ENCODE measurements at regions not wholly inside any gene's neighbourhood (a gene's known extent, or its start where the extent isn't known, plus 50 kb on each side); places are given as distances from the start of the nearest gene placed in this dataset.

- TF ChIP-seq CEBPB (IDR thresholded peaks at IDR 0.05) (no peak), MAX (IDR thresholded peaks at IDR 0.05) (no peak), RAD21 (IDR thresholded peaks at IDR 0.05; ENCODE audit: low read depth) (no peak), CREB1 (IDR thresholded peaks at IDR 0.05; ENCODE audit: low read depth) (no peak), USF1 (IDR thresholded peaks at IDR 0.05) (no peak), FOXM1 (IDR thresholded peaks at IDR 0.05; ENCODE audit: borderline replicate concordance, low read depth) (no peak), EGR1 (IDR thresholded peaks at IDR 0.05) (no peak)
Observed at GRCh38 chr4:17020901-17021300, 122.5 kb upstream of the LDB2 start.

- TF ChIP-seq CREB1 (IDR thresholded peaks at IDR 0.05; ENCODE audit: low read depth) = no peak
Observed at GRCh38 chr4:17020451-17020850, 122.0 kb upstream of the LDB2 start.

- TF ChIP-seq ZBTB7A (IDR thresholded peaks at IDR 0.05; ENCODE audit: low read depth) (no peak), TAF1 (IDR thresholded peaks at IDR 0.05; ENCODE audit: low read depth) (no peak), REST (IDR thresholded peaks at IDR 0.05; ENCODE audit: low read depth) (no peak), FOXM1 (IDR thresholded peaks at IDR 0.05; ENCODE audit: borderline replicate concordance, low read depth) (no peak), TCF12 (IDR thresholded peaks at IDR 0.05; ENCODE audit: low read depth) (no peak), TEAD4 (IDR thresholded peaks at IDR 0.05) (no peak), MAX (IDR thresholded peaks at IDR 0.05) (no peak), USF1 (IDR thresholded peaks at IDR 0.05) (no peak), CREB1 (IDR thresholded peaks at IDR 0.05; ENCODE audit: low read depth) (no peak), NFIC (IDR thresholded peaks at IDR 0.05) (no peak), YY1 (IDR thresholded peaks at IDR 0.05; ENCODE audit: low read depth) (no peak), CEBPB (IDR thresholded peaks at IDR 0.05) (no peak), EGR1 (IDR thresholded peaks at IDR 0.05) (no peak), RAD21 (IDR thresholded peaks at IDR 0.05; ENCODE audit: low read depth) (no peak), EP300 (IDR thresholded peaks at IDR 0.05; ENCODE audit: borderline replicate concordance) (no peak)
Observed at GRCh38 chr4:17018013-17018412, 119.6 kb upstream of the LDB2 start.

GRCh38 chr4:17013382-17014006 is 115.0 kb upstream of the LDB2 start:
- no peak for TF ChIP-seq ZBTB7A (IDR thresholded peaks at IDR 0.05; ENCODE audit: low read depth)
- no peak for TF ChIP-seq TCF12 (IDR thresholded peaks at IDR 0.05; ENCODE audit: low read depth)
- TF ChIP-seq RAD21 (IDR thresholded peaks at IDR 0.05; ENCODE audit: low read depth) = no peak
- no peak for TF ChIP-seq USF1 (IDR thresholded peaks at IDR 0.05)
- TF ChIP-seq EGR1 (IDR thresholded peaks at IDR 0.05) = no peak
- TF ChIP-seq REST (IDR thresholded peaks at IDR 0.05; ENCODE audit: low read depth) = no peak
- TF ChIP-seq MAX (IDR thresholded peaks at IDR 0.05) = no peak
- TF ChIP-seq TEAD4 (IDR thresholded peaks at IDR 0.05) = no peak
- TF ChIP-seq CEBPB (IDR thresholded peaks at IDR 0.05) = no peak

GRCh38 chr4:17012451-17012850 is 114.0 kb upstream of the LDB2 start:
- TF ChIP-seq REST (IDR thresholded peaks at IDR 0.05; ENCODE audit: low read depth) (no peak), NFIC (IDR thresholded peaks at IDR 0.05) (no peak), ZBTB7A (IDR thresholded peaks at IDR 0.05; ENCODE audit: low read depth) (no peak), CEBPB (IDR thresholded peaks at IDR 0.05) (no peak), TCF12 (IDR thresholded peaks at IDR 0.05; ENCODE audit: low read depth) (no peak)

Measured in Ishikawa (cell line).